Vagina (tissue), 2 donors: ENCODE measurements at regions not wholly inside any gene's neighbourhood (a gene's known extent, or its start where the extent isn't known, plus 50 kb on each side); places are given as distances from the start of the nearest gene placed in this dataset.

Experiments used
- CTCF ChIP-seq, 3 experiments: fragments of 450-650 bp in 2 of 3; fragments of 200-600 bp in 1 of 3; sonication (generic) in 1 of 3; IDR thresholded peaks; one replicate each; pipeline ENCODE4 v1.5.1; 2017 to 2019; ENCODE audit warnings: antibody characterized with exemption in 3 of 3, mild to moderate bottlenecking in 2 of 3, moderate library complexity in 2 of 3
- POLR2A ChIP-seq, 2 donors: fragments of 450-650 bp; IDR thresholded peaks; one replicate each; pipeline ENCODE4 v1.6.1; 2017; ENCODE audit warnings: antibody characterized with exemption in 2 of 2, mild to moderate bottlenecking in 2 of 2, moderate library complexity in 2 of 2
- POLR2AphosphoS5 ChIP-seq, 2 donors: sonication (generic); formaldehyde crosslinking; IDR thresholded peaks; one replicate each; pipeline ENCODE4 v1.9.0; 2017; ENCODE audit warnings: antibody characterized with exemption in 2 of 2, mild to moderate bottlenecking in 2 of 2, low read depth in 1 of 2; ENCODE audit not compliant: insufficient read depth in 1 of 2

- TF ChIP-seq CTCF (IDR thresholded peaks at IDR 0.05) (no peak), POLR2AphosphoS5 (IDR thresholded peaks at IDR 0.05; ENCODE audit: insufficient read depth in 1 of 2, low read depth in 1 of 2) (no peak), POLR2A (IDR thresholded peaks at IDR 0.05) (no peak)
Observed at GRCh38 chr12:69061574-69061973, 128.6 kb upstream of the CPM start.
